GM12891 (cell line): ENCODE measurements at regions not wholly inside any gene's neighbourhood (a gene's known extent, or its start where the extent isn't known, plus 50 kb on each side); places are given as distances from the start of the nearest gene placed in this dataset.

ENCODE experiments used
- PAX5 ChIP-seq: IDR thresholded peaks from 2 replicates; pipeline ENCODE4 v1.6.1; 2011; ENCODE audit warnings: low read length, moderate library complexity, mild to moderate bottlenecking; ENCODE audit not compliant: insufficient read depth, severe bottlenecking
- POLR2A ChIP-seq: IDR thresholded peaks from 2 replicates; pipeline ENCODE4 v1.6.1; 2011; ENCODE audit warnings: low read depth, low read length, control low read depth
- POLR2AphosphoS5 ChIP-seq: IDR thresholded peaks from 2 replicates; pipeline ENCODE4 v1.6.1; 2011; ENCODE audit warnings: low read depth, low read length, control low read depth
- SPI1 ChIP-seq: IDR thresholded peaks from 2 replicates; pipeline ENCODE4 v1.6.1; 2011; ENCODE audit warnings: low read depth, low read length, control low read depth
- TAF1 ChIP-seq: IDR thresholded peaks from 2 replicates; pipeline ENCODE4 v1.6.1; 2011; ENCODE audit warnings: low read depth, low read length, control low read depth

DNA sequence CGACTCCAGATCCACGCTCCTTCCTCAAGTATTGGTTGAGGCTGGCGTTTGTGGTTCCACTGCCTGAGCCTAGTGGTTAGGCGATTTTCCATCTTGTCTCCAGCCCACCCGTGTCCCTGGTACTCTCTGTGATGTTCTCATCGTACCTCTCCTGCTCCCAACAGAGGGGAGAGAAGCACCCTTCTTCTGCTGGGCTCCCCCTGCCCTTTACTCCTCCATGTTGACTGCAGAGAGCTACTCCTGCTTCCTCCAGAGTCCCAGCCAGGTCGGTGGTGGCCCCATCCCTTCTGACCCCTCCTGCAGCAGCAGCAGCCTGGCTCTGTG is 164.0 kb upstream of the BCOR start:
- TF ChIP-seq POLR2A = no peak
- no peak for TF ChIP-seq POLR2AphosphoS5
- TF ChIP-seq SPI1 = no peak
- no peak for TF ChIP-seq TAF1
- TF ChIP-seq PAX5 = no peak
